ENCODE measurements at regions not wholly inside any gene's neighbourhood (a gene's known extent, or its start where the extent isn't known, plus 50 kb on each side); places are given as distances from the start of the nearest gene placed in this dataset.

- TF ChIP-seq ZNF19 (tag by site-specific recombination; IDR thresholded peaks at IDR 0.05; ENCODE audit: low read depth): no peak
- TF ChIP-seq ZNF624 (tag by site-specific recombination; IDR thresholded peaks at IDR 0.05): no peak
- TF ChIP-seq ZBTB49 (tag by site-specific recombination; IDR thresholded peaks at IDR 0.05; ENCODE audit: low read depth): no peak
- TF ChIP-seq ZNF571 (tag by site-specific recombination; IDR thresholded peaks at IDR 0.05): no peak
- no peak for TF ChIP-seq ZNF677 (tag by site-specific recombination; IDR thresholded peaks at IDR 0.05)
- TF ChIP-seq INSM2 (tag by site-specific recombination; IDR thresholded peaks at IDR 0.05): no peak
- TF ChIP-seq REPIN1 (tag by site-specific recombination; IDR thresholded peaks at IDR 0.05; ENCODE audit: low read depth): no peak
- no peak for TF ChIP-seq ZNF354C (tag by site-specific recombination; IDR thresholded peaks at IDR 0.05; ENCODE audit: borderline replicate concordance, low read depth)
- no peak for TF ChIP-seq ZSCAN18 (tag by site-specific recombination; IDR thresholded peaks at IDR 0.05)
Measured at GRCh38 chr2:235396071-235396846, 97.6 kb upstream of the AGAP1 start (continued).

- TF ChIP-seq PRDM4 (tag by site-specific recombination; IDR thresholded peaks at IDR 0.05) (no peak), ZNF514 (tag by site-specific recombination; IDR thresholded peaks at IDR 0.05) (no peak), KLF17 (tag by site-specific recombination; IDR thresholded peaks at IDR 0.05) (no peak), KLF10 (tag by site-specific recombination; IDR thresholded peaks at IDR 0.05) (no peak), ZNF169 (tag by site-specific recombination; IDR thresholded peaks at IDR 0.05) (no peak)
- CTCF ChIA-PET: no interaction called here
- POLR2A ChIA-PET: no interaction called here
- H3K27ac ChIP-seq (ENCODE audit: extremely low read depth, low read depth, low read length): no peak overlapping the region
- H3K4me3 ChIP-seq (ENCODE audit: low read depth, low read length): no peak overlapping the region
- no peaks in the 10 kb centered on the region for H3K9me3 ChIP-seq (ENCODE audit: control insufficient read depth, insufficient read depth, low read depth, low read length)
- no peaks in the 10 kb centered on the region for H3K4me1 ChIP-seq (ENCODE audit: control insufficient read depth, insufficient read depth, low read length)
- H3K36me3 ChIP-seq (ENCODE audit: control insufficient read depth in 2 of 2, insufficient read depth in 1 of 2, low read length in 2 of 2): no peaks in the 10 kb centered on the region
Measured at GRCh38 chr2:235398321-235398720, 95.5 kb upstream of the AGAP1 start.

All from HEK293 (cell line).